ENCODE measurements at regions not wholly inside any gene's neighbourhood (a gene's known extent, or its start where the extent isn't known, plus 50 kb on each side); places are given as distances from the start of the nearest gene placed in this dataset.

- no peak for DNase-seq (ENCODE audit: extremely low spot score, insufficient read length, low read depth)
- FAIRE-seq = no peak
Measured at GRCh38 chr1:228866468-228866867, 131.2 kb downstream of the RHOU start.

GRCh38 chr1:228867108-228867950 is 132.1 kb downstream of the RHOU start:
- no peak for DNase-seq (ENCODE audit: extremely low spot score, insufficient read length, low read depth)
- no peak for FAIRE-seq

- FAIRE-seq (no peak), DNase-seq (ENCODE audit: extremely low spot score, insufficient read length, low read depth) (no peak)
Measured at GRCh38 chr1:228867951-228868730, 132.9 kb downstream of the RHOU start.

GRCh38 chr1:228868731-228869024 is 133.4 kb downstream of the RHOU start:
- FAIRE-seq (no peak), DNase-seq (ENCODE audit: extremely low spot score, insufficient read length, low read depth) (no peak)

GRCh38 chr1:228869312-228869824 is 134.1 kb downstream of the RHOU start:
- FAIRE-seq (no peak), DNase-seq (ENCODE audit: extremely low spot score, insufficient read length, low read depth) (no peak)

- FAIRE-seq (no peak), DNase-seq (ENCODE audit: extremely low spot score, insufficient read length, low read depth) (no peak)
Measured at GRCh38 chr1:228870041-228870713, 134.9 kb downstream of the RHOU start.

GRCh38 chr1:228871314-228872061 is 136.2 kb downstream of the RHOU start:
- DNase-seq (ENCODE audit: extremely low spot score, insufficient read length, low read depth) = no peak
- FAIRE-seq = no peak

GRCh38 chr1:228872080-228872479 is 136.8 kb downstream of the RHOU start:
- DNase-seq (ENCODE audit: extremely low spot score, insufficient read length, low read depth) = no peak
- FAIRE-seq = no peak

GRCh38 chr1:228873709-228874108 is 138.4 kb downstream of the RHOU start:
- FAIRE-seq (no peak), DNase-seq (ENCODE audit: extremely low spot score, insufficient read length, low read depth) (no peak)

- FAIRE-seq (no peak), DNase-seq (ENCODE audit: extremely low spot score, insufficient read length, low read depth) (no peak)
Measured at GRCh38 chr1:228875741-228876140, 140.5 kb downstream of the RHOU start.

GRCh38 chr1:228876187-228876586 is 140.9 kb downstream of the RHOU start:
- FAIRE-seq (no peak), DNase-seq (ENCODE audit: extremely low spot score, insufficient read length, low read depth) (no peak)

GRCh38 chr1:228879164-228879563 is 143.9 kb downstream of the RHOU start:
- FAIRE-seq (no peak), DNase-seq (ENCODE audit: extremely low spot score, insufficient read length, low read depth) (no peak)

- DNase-seq (ENCODE audit: extremely low spot score, insufficient read length, low read depth) (no peak), FAIRE-seq (no peak)
Measured at GRCh38 chr1:228882041-228882770, 146.9 kb downstream of the RHOU start.

- FAIRE-seq (no peak), DNase-seq (ENCODE audit: extremely low spot score, insufficient read length, low read depth) (no peak)
Measured at GRCh38 chr1:228882771-228883450, 147.6 kb downstream of the RHOU start.

GRCh38 chr1:228883535-228883934 is 148.3 kb downstream of the RHOU start:
- no peak for FAIRE-seq
- no peak for DNase-seq (ENCODE audit: extremely low spot score, insufficient read length, low read depth)

- FAIRE-seq (no peak), DNase-seq (ENCODE audit: extremely low spot score, insufficient read length, low read depth) (no peak)
Measured at GRCh38 chr1:228884196-228884595, 148.9 kb downstream of the RHOU start.

- DNase-seq (ENCODE audit: extremely low spot score, insufficient read length, low read depth) = no peak
- no peak for FAIRE-seq
Measured at GRCh38 chr1:228884615-228885566, 149.6 kb downstream of the RHOU start.

- no peak for FAIRE-seq
- no peak for DNase-seq (ENCODE audit: extremely low spot score, insufficient read length, low read depth)
Measured at GRCh38 chr1:228885845-228886244, 150.6 kb downstream of the RHOU start.

Data from GM18507 (cell line).